ENCODE measurements at regions not wholly inside any gene's neighbourhood (a gene's known extent, or its start where the extent isn't known, plus 50 kb on each side); places are given as distances from the start of the nearest gene placed in this dataset.

DNA sequence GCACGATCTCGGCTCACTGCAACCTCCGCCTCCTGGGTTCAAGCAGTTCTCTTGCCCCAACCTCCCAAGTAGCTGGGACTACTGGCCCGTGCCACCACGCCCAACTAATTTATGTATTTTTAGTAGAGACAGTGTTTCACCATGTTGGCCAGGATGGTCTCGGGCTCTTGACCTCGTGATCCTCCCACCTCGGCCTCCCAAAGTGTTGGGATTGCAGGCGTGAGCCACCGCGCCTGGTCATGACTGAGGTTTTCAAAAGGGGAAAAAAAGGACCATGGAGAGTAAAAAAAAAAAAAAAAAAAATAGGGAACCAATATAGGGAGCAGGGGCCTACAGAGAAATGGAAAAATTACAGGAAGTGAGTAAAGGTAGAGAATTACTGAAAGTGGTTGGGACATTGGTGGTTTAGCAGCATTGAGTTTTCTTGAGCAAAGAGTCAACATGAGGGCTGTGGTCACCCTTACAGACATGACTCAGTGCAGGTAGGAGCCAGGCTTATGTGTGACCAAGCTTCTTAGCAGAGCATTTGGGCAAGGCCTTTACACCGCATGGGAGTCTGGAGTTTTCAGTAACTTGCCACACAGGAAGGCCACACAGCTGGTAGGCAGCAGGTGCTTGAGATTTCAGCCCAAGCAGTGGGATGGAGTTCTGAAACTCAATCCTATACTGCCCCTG is 447.3 kb downstream of the HS3ST3B1 start:
- no peaks in the 10 kb centered on the region for H3K27me3 ChIP-seq
- H3K36me3 ChIP-seq = no peaks in the 10 kb centered on the region
- H3K4me3 ChIP-seq = no peak overlapping the region
- intact Hi-C loops (cut with DNase I) = no loop called here
- no peaks in the 10 kb centered on the region for H3K9me3 ChIP-seq
- H3K27ac ChIP-seq = no peak overlapping the region
- no peak for TF ChIP-seq POLR2A (IDR thresholded peaks at IDR 0.05)
- TF ChIP-seq, protein P1, sequence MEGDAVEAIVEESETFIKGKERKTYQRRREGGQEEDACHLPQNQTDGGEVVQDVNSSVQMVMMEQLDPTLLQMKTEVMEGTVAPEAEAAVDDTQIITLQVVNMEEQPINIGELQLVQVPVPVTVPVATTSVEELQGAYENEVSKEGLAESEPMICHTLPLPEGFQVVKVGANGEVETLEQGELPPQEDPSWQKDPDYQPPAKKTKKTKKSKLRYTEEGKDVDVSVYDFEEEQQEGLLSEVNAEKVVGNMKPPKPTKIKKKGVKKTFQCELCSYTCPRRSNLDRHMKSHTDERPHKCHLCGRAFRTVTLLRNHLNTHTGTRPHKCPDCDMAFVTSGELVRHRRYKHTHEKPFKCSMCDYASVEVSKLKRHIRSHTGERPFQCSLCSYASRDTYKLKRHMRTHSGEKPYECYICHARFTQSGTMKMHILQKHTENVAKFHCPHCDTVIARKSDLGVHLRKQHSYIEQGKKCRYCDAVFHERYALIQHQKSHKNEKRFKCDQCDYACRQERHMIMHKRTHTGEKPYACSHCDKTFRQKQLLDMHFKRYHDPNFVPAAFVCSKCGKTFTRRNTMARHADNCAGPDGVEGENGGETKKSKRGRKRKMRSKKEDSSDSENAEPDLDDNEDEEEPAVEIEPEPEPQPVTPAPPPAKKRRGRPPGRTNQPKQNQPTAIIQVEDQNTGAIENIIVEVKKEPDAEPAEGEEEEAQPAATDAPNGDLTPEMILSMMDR (IDR thresholded peaks at IDR 0.05) = no peak
- H3K4me1 ChIP-seq = no peaks in the 10 kb centered on the region
- WGBS (ENCODE audit: insufficient coverage, low coverage, low lambda C conversion rate, missing lambda C conversion rate) = no CpG with 5 or more reads among the region's 12 CpGs
- ATAC-seq = peak in 3 of 4 donors; percentile 20 to 55 (median 45)
- no peak for DNase-seq

DNA sequence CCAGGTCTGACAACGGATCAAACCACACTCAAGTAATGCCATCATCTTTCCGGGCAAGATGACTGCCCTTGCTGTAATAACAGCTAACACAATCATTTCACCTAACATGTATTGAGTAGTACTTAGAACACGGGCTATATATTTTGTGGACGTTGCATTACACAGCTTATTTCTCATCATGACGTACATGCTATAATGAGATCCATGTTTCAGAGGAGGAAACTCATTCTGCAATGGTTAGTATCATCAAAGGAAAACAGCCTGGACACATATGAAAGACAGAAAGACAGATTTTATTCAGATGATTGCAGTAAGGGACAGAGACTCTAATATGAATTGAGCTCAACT is 446.7 kb downstream of the HS3ST3B1 start:
- WGBS (ENCODE audit: insufficient coverage, low coverage, low lambda C conversion rate, missing lambda C conversion rate) = 63% methylated on average over 5 of the region's 5 CpGs
- ATAC-seq = no peak
- intact Hi-C loops (cut with DNase I) = no loop called here
- no peaks in the 10 kb centered on the region for H3K36me3 ChIP-seq
- H3K9me3 ChIP-seq = no peaks in the 10 kb centered on the region
- H3K27me3 ChIP-seq = no peaks in the 10 kb centered on the region
- TF ChIP-seq POLR2A (IDR thresholded peaks at IDR 0.05) = no peak
- TF ChIP-seq, protein P1 (IDR thresholded peaks at IDR 0.05) = no peak
- DNase-seq = no peak
- no peak overlapping the region for H3K27ac ChIP-seq
- H3K4me1 ChIP-seq = no peaks in the 10 kb centered on the region
- H3K4me3 ChIP-seq = no peak overlapping the region

DNA sequence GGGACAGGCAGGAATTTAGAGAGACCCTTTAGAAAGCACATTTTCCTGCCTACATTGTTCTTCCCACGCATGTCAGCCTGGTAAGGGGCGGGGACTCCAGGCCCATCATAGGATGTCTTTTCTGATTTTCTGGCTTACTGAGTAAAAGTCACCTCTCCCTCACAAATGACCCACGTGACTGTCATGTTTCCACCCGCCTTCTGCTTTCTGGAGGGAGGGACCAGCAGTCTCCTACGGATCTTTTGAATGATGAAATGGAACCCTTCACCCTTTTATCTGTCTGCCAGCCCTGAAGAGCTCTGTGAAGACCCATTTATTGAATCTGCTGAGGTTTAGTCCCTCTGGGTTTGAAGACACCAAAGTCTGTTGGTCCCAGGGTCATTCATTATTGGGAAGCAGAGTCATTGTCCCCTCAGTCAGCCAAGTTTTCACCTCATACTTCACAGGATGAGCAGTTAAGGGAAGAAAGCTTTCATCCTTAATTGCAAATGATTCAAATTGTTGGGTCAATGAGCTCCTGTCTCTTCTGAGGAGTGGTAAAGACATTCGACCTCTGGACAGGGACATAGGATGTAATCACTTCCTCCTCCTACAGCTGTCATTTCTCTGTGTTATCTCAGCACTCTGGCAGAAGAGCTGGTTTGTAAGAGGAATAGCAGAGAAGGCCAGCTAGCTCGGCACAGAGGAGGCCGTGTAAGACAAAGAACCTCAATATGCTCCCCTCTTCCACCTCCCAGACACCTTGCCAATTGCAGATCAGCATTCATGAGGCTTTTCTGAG is 446.1 kb downstream of the HS3ST3B1 start:
- intact Hi-C loops (cut with DNase I) = no loop called here
- no peak for TF ChIP-seq POLR2A (IDR thresholded peaks at IDR 0.05)
- TF ChIP-seq, protein P1 (IDR thresholded peaks at IDR 0.05) = no peak
- H3K27ac ChIP-seq = no peak overlapping the region
- WGBS (ENCODE audit: insufficient coverage, low coverage, low lambda C conversion rate, missing lambda C conversion rate) = 11% methylated on average over 1 of the region's 8 CpGs
- H3K27me3 ChIP-seq = no peaks in the 10 kb centered on the region
- DNase-seq (no peak), ATAC-seq (peak in 3 of 4 donors; percentile 24 to 50 (median 25))
- no peaks in the 10 kb centered on the region for H3K4me1 ChIP-seq
- H3K4me3 ChIP-seq = no peak overlapping the region
- no peaks in the 10 kb centered on the region for H3K36me3 ChIP-seq
- H3K9me3 ChIP-seq = no peaks in the 10 kb centered on the region

DNA sequence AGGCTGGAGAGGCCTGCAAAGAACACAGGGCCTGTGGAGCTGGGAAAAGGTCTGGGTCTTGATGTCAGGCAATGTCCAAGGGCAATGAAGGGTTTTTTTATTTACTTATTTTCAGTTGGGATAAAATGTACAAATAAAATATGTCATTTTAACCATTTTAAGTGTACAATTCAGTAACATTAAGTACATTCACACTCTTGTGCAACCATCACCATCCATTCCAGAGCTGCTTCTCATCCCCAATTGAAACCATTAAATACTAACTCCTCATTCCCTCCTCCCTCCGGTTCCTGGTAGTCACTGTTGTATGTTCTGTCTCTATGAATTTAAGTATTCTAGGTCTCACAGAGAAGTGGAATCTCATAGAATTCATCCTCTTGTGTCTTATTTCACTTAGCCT is 444.7 kb downstream of the HS3ST3B1 start:
- no peaks in the 10 kb centered on the region for H3K36me3 ChIP-seq
- no peak overlapping the region for H3K4me3 ChIP-seq
- TF ChIP-seq, protein P1 (IDR thresholded peaks at IDR 0.05) = no peak
- no peak for TF ChIP-seq POLR2A (IDR thresholded peaks at IDR 0.05)
- H3K9me3 ChIP-seq = no peaks in the 10 kb centered on the region
- no peak overlapping the region for H3K27ac ChIP-seq
- intact Hi-C loops (cut with DNase I) = no loop called here
- H3K27me3 ChIP-seq = no peaks in the 10 kb centered on the region
- 88% methylated on average over 1 of the region's 1 CpG for WGBS (ENCODE audit: insufficient coverage, low coverage, low lambda C conversion rate, missing lambda C conversion rate)
- no peaks in the 10 kb centered on the region for H3K4me1 ChIP-seq
- ATAC-seq = no peak
- no peak for DNase-seq

All from right lobe of liver (tissue), 6 donors.